Mucosa of rectum (tissue), 2 donors: ENCODE measurements at regions not wholly inside any gene's neighbourhood (a gene's known extent, or its start where the extent isn't known, plus 50 kb on each side); places are given as distances from the start of the nearest gene placed in this dataset.
"Not testable (repeated sequence)": the region's sequence is repeated elsewhere in the genome, so short reads cannot be mapped to it uniquely, and the experiment has no call there.

Experiments
- H3K27ac ChIP-seq, 2 donors: one replicate each; pipeline ENCODE4 v1.7.0; 2013; ENCODE audit warnings: inconsistent platforms in 2 of 2, low read depth in 2 of 2, low read length in 2 of 2
- H3K27me3 ChIP-seq, 2 donors: one replicate each; pipeline ENCODE4 v1.7.0; 2013; ENCODE audit warnings: low read length in 2 of 2; ENCODE audit not compliant: control insufficient read depth in 2 of 2, insufficient read depth in 2 of 2
- H3K36me3 ChIP-seq, 2 donors: one replicate each; pipeline ENCODE4 v1.7.0; 2013; ENCODE audit warnings: low read length in 2 of 2; ENCODE audit not compliant: control insufficient read depth in 2 of 2, insufficient read depth in 2 of 2
- H3K4me1 ChIP-seq, 2 donors: one replicate each; pipeline ENCODE4 v1.7.0; 2013; ENCODE audit warnings: low read length in 2 of 2, mild to moderate bottlenecking in 1 of 2; ENCODE audit not compliant: control insufficient read depth in 2 of 2, insufficient read depth in 2 of 2
- H3K4me3 ChIP-seq, 2 donors: one replicate each; pipeline ENCODE4 v1.7.0; 2013; ENCODE audit warnings: low read length in 2 of 2
- H3K9ac ChIP-seq, 2 donors: one replicate each; pipeline ENCODE4 v1.7.0; 2013; ENCODE audit warnings: low read length in 2 of 2, low read depth in 1 of 2, mild to moderate bottlenecking in 1 of 2
- H3K9me3 ChIP-seq, 2 donors: one replicate each; pipeline ENCODE4 v1.7.0; 2013; ENCODE audit warnings: low read length in 2 of 2; ENCODE audit not compliant: control insufficient read depth in 2 of 2
- donor health status: healthy.
- donor health status: Normal muscosa, but diverticular disease.

- H3K4me1 ChIP-seq = peaks cover 5 to 20% of the 10 kb centered on the region in 2 donors
- H3K9ac ChIP-seq = peak overlapping the region in 1 of 2 donors; percentile 40
- no peaks in the 10 kb centered on the region for H3K27me3 ChIP-seq
- H3K9me3 ChIP-seq = no peaks in the 10 kb centered on the region
- H3K4me3 ChIP-seq = no peak overlapping the region
- H3K36me3 ChIP-seq = no peaks in the 10 kb centered on the region
- H3K27ac ChIP-seq = peak overlapping the region; percentile 53 to 63
Observed at GRCh38 chr7:104956753-104957450, 57.1 kb upstream of the KMT2E start.

DNA sequence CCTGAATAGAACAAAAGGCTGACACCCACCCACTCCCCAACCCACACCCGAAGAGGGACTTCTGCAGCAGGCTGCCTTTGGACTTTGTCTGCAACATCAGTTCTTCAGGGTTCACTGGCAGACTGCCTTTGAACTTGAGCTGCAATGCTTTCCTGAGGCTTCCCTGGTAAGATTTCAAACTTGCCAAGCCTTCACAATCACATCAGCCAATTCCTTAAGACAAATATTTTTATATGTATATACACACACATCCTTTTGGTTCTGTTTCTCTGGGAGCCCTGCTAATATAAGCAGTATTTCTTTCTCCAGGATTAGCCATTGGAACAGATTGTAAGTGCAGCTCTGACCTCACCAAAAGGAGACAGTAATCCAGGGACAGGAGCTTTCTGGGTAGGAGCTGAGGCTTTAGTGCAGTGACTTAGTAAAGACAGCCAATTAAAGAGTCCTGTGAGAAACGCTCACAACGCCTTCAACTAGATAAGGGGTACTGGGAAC, 55.6 kb upstream of the KMT2E start:
- H3K9ac ChIP-seq = no peak overlapping the region
- H3K27ac ChIP-seq = peak overlapping the region; percentile 24 to 38
- H3K36me3 ChIP-seq = no peaks in the 10 kb centered on the region
- no peak overlapping the region for H3K4me3 ChIP-seq
- H3K27me3 ChIP-seq = no peaks in the 10 kb centered on the region
- H3K4me1 ChIP-seq = peaks cover 10 to 22% of the 10 kb centered on the region in 2 donors
- no peaks in the 10 kb centered on the region for H3K9me3 ChIP-seq

DNA sequence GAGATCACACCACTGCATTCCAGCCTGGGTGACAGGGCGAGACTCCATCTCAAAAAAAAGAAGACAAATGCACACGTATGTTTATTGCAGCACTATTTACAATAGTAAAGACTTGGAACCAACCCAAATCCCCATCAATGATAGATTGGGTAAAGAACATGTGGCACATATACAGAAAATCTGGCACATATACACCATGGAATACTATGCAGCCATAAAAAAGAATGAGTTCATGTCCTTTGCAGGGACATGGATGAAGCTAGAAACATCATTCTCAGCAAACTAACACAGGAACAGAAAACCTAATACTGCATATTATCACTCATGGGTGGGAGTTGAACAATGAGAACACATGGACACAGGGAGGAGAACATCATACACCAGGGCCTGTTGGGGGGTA, 54.5 kb upstream of the KMT2E start:
- not testable (repeated sequence) for H3K27ac ChIP-seq, H3K9ac ChIP-seq, H3K36me3 ChIP-seq, H3K9me3 ChIP-seq, H3K4me3 ChIP-seq, H3K27me3 ChIP-seq
- peaks cover 10 to 28% of the 10 kb centered on the region in 2 donors for H3K4me1 ChIP-seq

- Histone ChIP-seq H3K9ac (no peak overlapping the region), H3K27ac (peak overlapping the region; percentile 38 to 70), H3K4me1 (peaks cover 10 to 26% of the 10 kb centered on the region in 2 donors), H3K9me3 (no peaks in the 10 kb centered on the region), H3K27me3 (no peaks in the 10 kb centered on the region), H3K36me3 (no peaks in the 10 kb centered on the region), H3K4me3 (no peak overlapping the region)
Observed at GRCh38 chr7:104960741-104961448, 53.1 kb upstream of the KMT2E start.

DNA sequence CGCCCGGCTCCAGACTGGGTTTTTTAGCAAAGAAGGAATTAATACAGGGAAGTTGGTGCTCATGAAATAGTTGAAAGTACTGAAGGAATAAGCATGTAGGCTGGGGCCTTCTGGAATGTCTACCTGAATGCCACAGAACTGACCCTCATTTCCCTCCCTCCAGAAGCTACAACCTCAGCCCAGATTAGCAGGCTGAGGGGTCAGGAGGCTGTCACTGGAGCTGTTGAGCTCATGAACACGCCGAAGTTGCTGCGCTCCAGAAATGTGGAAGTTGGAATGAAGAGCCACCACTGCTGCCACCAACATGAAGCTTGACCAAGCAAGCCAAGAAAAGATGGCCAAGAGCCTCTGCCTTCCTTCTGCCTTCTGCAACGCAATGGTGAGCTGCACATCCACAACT, 52.2 kb upstream of the KMT2E start:
- Histone ChIP-seq H3K4me3 (no peak overlapping the region), H3K4me1 (peaks cover 9 to 26% of the 10 kb centered on the region in 2 donors), H3K27ac (peak overlapping the region in 1 of 2 donors; percentile 38), H3K36me3 (no peaks in the 10 kb centered on the region), H3K27me3 (no peaks in the 10 kb centered on the region), H3K9me3 (no peaks in the 10 kb centered on the region), H3K9ac (no peak overlapping the region)

DNA sequence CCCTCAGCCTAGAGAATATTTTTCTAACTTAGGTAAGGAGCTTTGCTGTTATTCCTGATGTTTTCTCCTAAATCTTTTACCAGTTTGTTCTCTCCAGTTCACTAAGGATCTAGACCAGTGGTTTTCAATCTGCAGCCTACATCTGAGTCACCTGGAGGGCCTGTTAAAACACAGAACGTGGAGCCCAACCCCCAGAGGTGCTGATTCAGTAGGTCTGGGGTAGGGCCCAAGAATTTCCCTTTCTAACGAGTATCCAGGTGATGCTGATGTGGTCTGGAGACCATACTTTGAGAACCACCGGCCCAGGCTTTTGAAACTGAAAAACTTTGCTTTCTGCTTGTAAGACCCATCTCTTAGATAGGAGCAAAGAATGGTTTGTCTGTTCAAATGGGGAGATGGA, 51.2 kb upstream of the KMT2E start:
- no peak overlapping the region for H3K27ac ChIP-seq
- peaks cover 5 to 25% of the 10 kb centered on the region in 2 donors for H3K4me1 ChIP-seq

GRCh38 chr7:104963378-104963990, 50.5 kb upstream of the KMT2E start:
- no peak overlapping the region for H3K9ac ChIP-seq
- peak overlapping the region; percentile 26 to 48 for H3K27ac ChIP-seq

More for the DNA sequence above, 51.2 kb upstream of the KMT2E start:
- H3K4me3 ChIP-seq = no peak overlapping the region
- no peaks in the 10 kb centered on the region for H3K27me3 ChIP-seq
- no peak overlapping the region for H3K9ac ChIP-seq
- no peaks in the 10 kb centered on the region for H3K9me3 ChIP-seq
- no peaks in the 10 kb centered on the region for H3K36me3 ChIP-seq

DNA sequence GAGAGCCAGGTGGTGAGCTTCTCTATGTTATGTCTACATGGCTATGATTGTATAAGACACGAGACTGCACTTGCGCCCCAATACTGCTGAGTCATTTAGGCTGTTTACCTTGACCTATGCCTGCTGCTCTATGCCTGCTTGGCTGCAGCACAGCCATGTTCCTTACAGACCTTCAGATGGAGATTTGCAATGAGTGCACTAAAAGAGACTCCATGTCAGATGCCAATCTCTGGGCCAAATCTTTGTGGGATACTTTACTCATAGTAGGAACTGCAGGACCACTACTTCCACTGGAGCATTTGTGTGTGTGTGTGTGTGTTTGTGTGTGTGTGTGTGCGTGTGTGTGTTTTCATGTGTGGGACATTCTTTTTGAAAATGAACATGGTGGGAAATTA, 50.0 kb upstream of the KMT2E start:
- Histone ChIP-seq H3K36me3 (no peaks in the 10 kb centered on the region), H3K9ac (no peak overlapping the region), H3K4me3 (no peak overlapping the region), H3K9me3 (no peaks in the 10 kb centered on the region), H3K27me3 (no peaks in the 10 kb centered on the region), H3K27ac (peak overlapping the region; percentile 26 to 48), H3K4me1 (peaks cover 5 to 17% of the 10 kb centered on the region in 2 donors)

More at GRCh38 chr7:104963378-104963990, 50.5 kb upstream of the KMT2E start:
- Histone ChIP-seq H3K9me3 (no peaks in the 10 kb centered on the region), H3K4me1 (peaks cover 5 to 19% of the 10 kb centered on the region in 2 donors), H3K36me3 (no peaks in the 10 kb centered on the region), H3K27me3 (no peaks in the 10 kb centered on the region), H3K4me3 (no peak overlapping the region)
